ENCODE measurements at regions not wholly inside any gene's neighbourhood (a gene's known extent, or its start where the extent isn't known, plus 50 kb on each side); places are given as distances from the start of the nearest gene placed in this dataset.

GRCh38 chr1:230009611-230010313, 57.3 kb upstream of the GALNT2 start:
- no peaks in the 10 kb centered on the region for H3K9me3 Mint-ChIP-seq
- no peaks in the 10 kb centered on the region for H3K4me1 Mint-ChIP-seq
- H3K36me3 Mint-ChIP-seq (ENCODE audit: low read depth) = no peaks in the 10 kb centered on the region
- no peak overlapping the region for H3K4me3 Mint-ChIP-seq
- no peak overlapping the region for H3K27ac Mint-ChIP-seq
- ChIA-PET POLR2A (no interaction called here), CTCF (no interaction called here)
- no peak for DNase-seq
- H3K27me3 Mint-ChIP-seq = peaks cover 14% of the 10 kb centered on the region

- ChIA-PET POLR2A (no interaction called here), CTCF (no interaction called here)
- peaks cover 14% of the 10 kb centered on the region for H3K27me3 Mint-ChIP-seq
- H3K4me3 Mint-ChIP-seq = no peak overlapping the region
- no peaks in the 10 kb centered on the region for H3K36me3 Mint-ChIP-seq (ENCODE audit: low read depth)
- no peak for DNase-seq
- H3K4me1 Mint-ChIP-seq = no peaks in the 10 kb centered on the region
- no peaks in the 10 kb centered on the region for H3K9me3 Mint-ChIP-seq
- no peak overlapping the region for H3K27ac Mint-ChIP-seq
Measured at GRCh38 chr1:230010603-230011332, 56.3 kb upstream of the GALNT2 start.

- H3K9me3 Mint-ChIP-seq = no peaks in the 10 kb centered on the region
- peaks cover 14% of the 10 kb centered on the region for H3K27me3 Mint-ChIP-seq
- H3K4me1 Mint-ChIP-seq = no peaks in the 10 kb centered on the region
- no peak for DNase-seq
- no peak overlapping the region for H3K27ac Mint-ChIP-seq
- POLR2A ChIA-PET = no interaction called here
- H3K4me3 Mint-ChIP-seq = no peak overlapping the region
- CTCF ChIA-PET = interaction anchor here (1.4 kb wide), 1 partner anchor 38 kb away, joined by 3 read pairs; no protein-coding TSS in a partner anchor
- no peaks in the 10 kb centered on the region for H3K36me3 Mint-ChIP-seq (ENCODE audit: low read depth)
Measured at GRCh38 chr1:230011333-230012092, 55.5 kb upstream of the GALNT2 start.

- Mint-ChIP-seq H3K9me3 (no peaks in the 10 kb centered on the region), H3K27me3 (peaks cover 11% of the 10 kb centered on the region), H3K27ac (no peak overlapping the region), H3K4me3 (no peak overlapping the region), H3K4me1 (no peaks in the 10 kb centered on the region), H3K36me3 (ENCODE audit: low read depth) (no peaks in the 10 kb centered on the region)
- DNase-seq = no peak
- ChIA-PET POLR2A (no interaction called here), CTCF (interaction anchor here (1.4 kb wide), 1 partner anchor 38 kb away, joined by 3 read pairs; no protein-coding TSS in a partner anchor)
Measured at GRCh38 chr1:230012093-230012393, 55.0 kb upstream of the GALNT2 start.

GRCh38 chr1:230012741-230013140, 54.3 kb upstream of the GALNT2 start:
- DNase-seq = no peak
- Mint-ChIP-seq H3K27ac (no peak overlapping the region), H3K27me3 (peaks cover 11% of the 10 kb centered on the region), H3K9me3 (no peaks in the 10 kb centered on the region), H3K36me3 (ENCODE audit: low read depth) (no peaks in the 10 kb centered on the region), H3K4me3 (no peak overlapping the region), H3K4me1 (no peaks in the 10 kb centered on the region)
- CTCF ChIA-PET = interaction anchor here (1.4 kb wide), 1 partner anchor 37 kb away, joined by 3 read pairs; no protein-coding TSS in a partner anchor
- POLR2A ChIA-PET = no interaction called here

- Mint-ChIP-seq H3K4me1 (no peaks in the 10 kb centered on the region), H3K27me3 (peaks cover 13% of the 10 kb centered on the region)
- CTCF ChIA-PET = interaction anchor here (1.8 kb wide), 1 partner anchor 9 kb away, joined by 4 read pairs; no protein-coding TSS in a partner anchor
Measured at GRCh38 chr1:230016159-230016558, 50.9 kb upstream of the GALNT2 start.

More at GRCh38 chr1:230016159-230016558, 50.9 kb upstream of the GALNT2 start:
- Mint-ChIP-seq H3K4me3 (no peak overlapping the region), H3K36me3 (ENCODE audit: low read depth) (no peaks in the 10 kb centered on the region), H3K27ac (no peak overlapping the region), H3K9me3 (no peaks in the 10 kb centered on the region)
- DNase-seq = no peak
- POLR2A ChIA-PET = no interaction called here
